Endothelial cell of umbilical vein (primary cell): ENCODE measurements at regions not wholly inside any gene's neighbourhood (a gene's known extent, or its start where the extent isn't known, plus 50 kb on each side); places are given as distances from the start of the nearest gene placed in this dataset.

Source experiments
- BruUV-seq: library from RNA; stranded (reverse); fragments of 400-500 nt; replicated peaks from 2 replicates; lab custom pipeline; 2021; lab: Mats Ljungman, UMichigan
- CTCF ChIA-PET: fragments of 300-600, 350-600 bp; sonication (Branson Sonifier 250); formaldehyde crosslinking; loops from one replicate; lab custom pipeline; 2021; ENCODE audit warnings: antibody characterized with exemption, inconsistent platforms; lab: Charles Lee
- POLR2A ChIA-PET: fragments of 300-600, 350-600 bp; sonication (Branson Sonifier 250); formaldehyde crosslinking; loops from one replicate; lab custom pipeline; 2021; ENCODE audit warnings: antibody characterized with exemption, inconsistent platforms; lab: Charles Lee
- DNase-seq: peaks from one replicate; pipeline ENCODE4 v3.0.0-alpha.2; 2011; ENCODE audit warnings: low read depth, low spot score
- FAIRE-seq: peaks from 2 replicates; lab custom pipeline; 2011; peaks lifted over from hg19 to GRCh38; lab: Jason Lieb, UNC
- H2AFZ ChIP-seq: 2 replicates; pipeline ENCODE4 v1.6.0; 2012; ENCODE audit warnings: low read depth, low read length, control low read depth, inconsistent platforms
- H3K27ac ChIP-seq: 2 replicates; pipeline ENCODE4 v1.5.1; 2011; ENCODE audit warnings: low read depth, mild to moderate bottlenecking, control low read depth, low read length, moderate library complexity; ENCODE audit not compliant: insufficient read depth
- H3K27me3 ChIP-seq, 2 experiments: 2 replicates each; pipeline versions ENCODE4 v1.6.0 to v1.6.1; 2011; ENCODE audit warnings: low read length in 2 of 2, mixed read lengths in 1 of 2; ENCODE audit not compliant: control insufficient read depth in 2 of 2, insufficient read depth in 2 of 2
- H3K36me3 ChIP-seq, 2 experiments: 2 replicates in 1 of 2; 3 replicates in 1 of 2; pipeline ENCODE4 v1.5.1; 2011; ENCODE audit warnings: low read length in 2 of 2, mild to moderate bottlenecking in 1 of 2, moderate library complexity in 1 of 2; ENCODE audit not compliant: control insufficient read depth in 2 of 2, insufficient read depth in 2 of 2; ENCODE audit errors: extremely low read depth in 1 of 2
- H3K4me1 ChIP-seq: 3 replicates; pipeline ENCODE4 v1.5.1; 2011; ENCODE audit warnings: mild to moderate bottlenecking, low read length; ENCODE audit not compliant: control insufficient read depth, insufficient read depth; ENCODE audit errors: extremely low read depth
- H3K4me2 ChIP-seq: 2 replicates; pipeline ENCODE4 v1.6.1; 2011; ENCODE audit warnings: low read length, control low read depth, mixed read lengths; ENCODE audit not compliant: insufficient read depth
- H3K4me3 ChIP-seq, 3 experiments: fragments of 200-600 bp in 1 of 3; sonication (generic), shearing (Covaris generic) in 1 of 3; replicated peaks in 1 of 3; 2 replicates each; pipeline ENCODE4 v1.5.1; 2011 to 2016; ENCODE audit warnings: control low read depth in 3 of 3, low read length in 3 of 3, mild to moderate bottlenecking in 2 of 3, inconsistent platforms in 1 of 3, low read depth in 1 of 3, moderate library complexity in 1 of 3; ENCODE audit not compliant: insufficient read depth in 1 of 3
- H3K79me2 ChIP-seq: 2 replicates; pipeline ENCODE4 v1.6.0; 2012; ENCODE audit warnings: low read length, inconsistent platforms; ENCODE audit not compliant: control insufficient read depth, insufficient read depth
- H3K9ac ChIP-seq: replicated peaks from 2 replicates; pipeline ENCODE3; 2011; ENCODE audit warnings: low read length, control low read depth; ENCODE audit not compliant: insufficient read depth; ENCODE audit errors: extremely low read depth
- H3K9me1 ChIP-seq: replicated peaks from 3 replicates; pipeline ENCODE4 v1.6.0; 2011; ENCODE audit warnings: mild to moderate bottlenecking, low read length; ENCODE audit not compliant: control insufficient read depth, insufficient read depth; ENCODE audit errors: extremely low read depth
- H3K9me3 ChIP-seq: replicated peaks from 2 replicates; pipeline ENCODE4 v1.5.1; 2012; ENCODE audit warnings: low read length, inconsistent platforms; ENCODE audit not compliant: control insufficient read depth, insufficient read depth
- H4K20me1 ChIP-seq: replicated peaks from 2 replicates; pipeline ENCODE3; 2011; ENCODE audit warnings: mild to moderate bottlenecking, low read length; ENCODE audit not compliant: control insufficient read depth, insufficient read depth; ENCODE audit errors: extremely low read depth
- CTCF ChIP-seq, 2 donors: IDR thresholded peaks; 1 replicate in 1 of 2; 2 replicates in 1 of 2; pipeline ENCODE4 v1.5.1; 2011; ENCODE audit warnings: low read length in 2 of 2, mild to moderate bottlenecking in 2 of 2, moderate library complexity in 2 of 2, control low read depth in 1 of 2, inconsistent platforms in 1 of 2, low read depth in 1 of 2; ENCODE audit not compliant: insufficient read depth in 1 of 2; ENCODE audit errors: extremely low read depth in 1 of 2
- EZH2 ChIP-seq: IDR thresholded peaks from 2 replicates; pipeline ENCODE4 v1.6.1; 2012; ENCODE audit warnings: borderline replicate concordance, low read depth, mild to moderate bottlenecking, moderate library complexity, low read length, inconsistent platforms; ENCODE audit not compliant: severe bottlenecking
- FOS ChIP-seq: IDR thresholded peaks from 2 replicates; pipeline ENCODE4 v1.6.1; 2011; ENCODE audit warnings: mild to moderate bottlenecking, low read length, moderate library complexity, borderline replicate concordance; ENCODE audit not compliant: insufficient read depth
- GATA2 ChIP-seq: IDR thresholded peaks from 2 replicates; pipeline ENCODE4 v1.7.0; 2011; ENCODE audit warnings: low read depth, mild to moderate bottlenecking, moderate library complexity, mixed read lengths, low read length; ENCODE audit not compliant: insufficient read length, insufficient read depth
- JUN ChIP-seq: IDR thresholded peaks from 2 replicates; pipeline ENCODE4 v1.6.1; 2011; ENCODE audit warnings: borderline replicate concordance, low read depth; ENCODE audit not compliant: insufficient read length, insufficient read depth
- MAX ChIP-seq: IDR thresholded peaks from 2 replicates; pipeline ENCODE4 v1.6.1; 2011; ENCODE audit not compliant: insufficient read depth, insufficient read length
- MYC ChIP-seq: IDR thresholded peaks from one replicate; pipeline ENCODE4 v1.6.1; 2011; ENCODE audit warnings: mild to moderate bottlenecking, low read depth, low read length
- POLR2A ChIP-seq: IDR thresholded peaks from 2 replicates; pipeline ENCODE4 v1.6.1; 2012; ENCODE audit warnings: low read depth, mild to moderate bottlenecking, control low read depth, low read length
- POLR2AphosphoS5 ChIP-seq: IDR thresholded peaks from 2 replicates; pipeline ENCODE4 v1.6.1; 2012; ENCODE audit warnings: low read depth, mild to moderate bottlenecking, control low read depth, low read length, moderate library complexity; ENCODE audit not compliant: insufficient read depth
- dilution Hi-C: fragments of 300-500 bp; cut with MboI; formaldehyde crosslinking; loops from one replicate; pipeline ENCODE4 v1.15.0; 2019; ENCODE audit warnings: low sequenced_read_pairs; ENCODE audit not compliant: extremely low pct_ligation_motif_present
- intact Hi-C: fragments of 100-400 bp; cut with micrococcal nuclease; formaldehyde crosslinking; loops from one replicate; pipeline ENCODE4 v1.10.0; 2022

- CTCF ChIA-PET: interaction anchor here (1.7 kb wide), 1 partner anchor 17 kb away, joined by 5 read pairs; no protein-coding TSS in a partner anchor
- no peaks in the 10 kb centered on the region for H4K20me1 ChIP-seq
- no peaks in the 10 kb centered on the region for H3K27me3 ChIP-seq
- dilution Hi-C loops (no loop called here), intact Hi-C loops (no loop called here)
- H3K4me2 ChIP-seq: no peak overlapping the region
- H2AFZ ChIP-seq: no peak overlapping the region
- no peaks in the 10 kb centered on the region for H3K79me2 ChIP-seq
- BruUV-seq: no TSS peak
- TF ChIP-seq MYC (no peak), JUN (no peak)
- H3K36me3 ChIP-seq: no peaks in the 10 kb centered on the region
- H3K9me3 ChIP-seq: no peaks in the 10 kb centered on the region
- no peak overlapping the region for H3K4me3 ChIP-seq
- H3K9me1 ChIP-seq: no peaks in the 10 kb centered on the region
- DNase-seq (no peak), FAIRE-seq (no peak)
- H3K4me1 ChIP-seq: no peaks in the 10 kb centered on the region
- H3K9ac ChIP-seq: no peak overlapping the region
- no peak overlapping the region for H3K27ac ChIP-seq
- POLR2A ChIA-PET: no interaction called here
These were observed 1427.4 kb downstream of the PCDH7 start for GRCh38 chr4:32147446-32148085.

- Histone ChIP-seq H3K9ac (no peak overlapping the region), H3K79me2 (no peaks in the 10 kb centered on the region), H3K9me3 (no peaks in the 10 kb centered on the region), H3K4me3 (no peak overlapping the region), H4K20me1 (no peaks in the 10 kb centered on the region), H2AFZ (no peak overlapping the region), H3K27me3 (no peaks in the 10 kb centered on the region), H3K4me2 (no peak overlapping the region), H3K27ac (no peak overlapping the region), H3K36me3 (no peaks in the 10 kb centered on the region), H3K9me1 (no peaks in the 10 kb centered on the region), H3K4me1 (no peaks in the 10 kb centered on the region)
- intact Hi-C loops: no loop called here
- FAIRE-seq (no peak), DNase-seq (peak; percentile 21)
- ChIA-PET CTCF (interaction anchor here (1.7 kb wide), 1 partner anchor 18 kb away, joined by 5 read pairs; no protein-coding TSS in a partner anchor), POLR2A (no interaction called here)
- dilution Hi-C loops: no loop called here
- TF ChIP-seq EZH2: no peak
- TF ChIP-seq MAX: no peak
- no peak for TF ChIP-seq GATA2
- no peak for TF ChIP-seq FOS
- TF ChIP-seq CTCF (IDR thresholded peaks at IDR 0.05; ENCODE audit: extremely low read depth in 1 of 2, insufficient read depth in 1 of 2, low read depth in 1 of 2, low read length in 2 of 2): no peak
- TF ChIP-seq POLR2A: no peak
- TF ChIP-seq JUN: no peak
- TF ChIP-seq POLR2AphosphoS5: no peak
- no peak for TF ChIP-seq MYC
- BruUV-seq: no TSS peak
These were observed 1428.0 kb downstream of the PCDH7 start for GRCh38 chr4:32148111-32148666.
